LoVo (cell line): ENCODE measurements at regions not wholly inside any gene's neighbourhood (a gene's known extent, or its start where the extent isn't known, plus 50 kb on each side); places are given as distances from the start of the nearest gene placed in this dataset.
"Not testable (repeated sequence)": the region's sequence is repeated elsewhere in the genome, so short reads cannot be mapped to it uniquely, and the experiment has no call there.

Source experiments
- DNase-seq: peaks from one replicate; pipeline ENCODE4 v3.0.0-alpha.2; 2016; ENCODE audit warnings: low spot score

- DNase-seq = peak; percentile 46
Measured at GRCh38 chr5:100479079-100479688, 56.0 kb upstream of the FAM174A start.

GRCh38 chr5:100472091-100472490 is 63.1 kb upstream of the FAM174A start:
- DNase-seq = no peak

DNA sequence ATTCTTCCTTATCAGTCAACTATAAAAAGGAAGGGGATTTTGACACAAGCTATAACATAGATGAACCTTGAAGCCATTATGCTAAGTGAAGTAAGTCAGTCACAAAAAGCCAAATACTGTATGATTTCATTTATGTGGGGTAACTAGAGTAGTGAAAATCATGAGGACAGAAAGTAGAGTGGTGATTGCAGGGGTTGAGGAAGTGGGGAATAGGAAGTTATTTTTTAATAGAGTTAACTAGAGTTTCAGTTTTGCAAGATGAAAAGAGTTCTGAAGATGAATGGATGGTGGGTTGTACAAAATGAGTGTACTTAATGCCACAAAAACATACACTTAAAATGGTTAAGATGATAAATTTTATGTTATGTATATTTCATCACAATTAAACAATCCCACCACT is 65.4 kb upstream of the FAM174A start:
- DNase-seq = no peak

- DNase-seq = no peak
Measured at GRCh38 chr5:100464418-100464817, 70.8 kb upstream of the FAM174A start.

GRCh38 chr5:100456615-100457014 is 78.6 kb upstream of the FAM174A start:
- DNase-seq = no peak

- no peak for DNase-seq
Measured at GRCh38 chr5:100452126-100452525, 83.0 kb upstream of the FAM174A start.

- DNase-seq = no peak
Measured at GRCh38 chr5:100448111-100448528, 87.1 kb upstream of the FAM174A start.

- DNase-seq = no peak
Measured at GRCh38 chr5:100446879-100447430, 88.2 kb upstream of the FAM174A start.

GRCh38 chr5:100444961-100445360 is 90.2 kb upstream of the FAM174A start:
- DNase-seq = no peak

GRCh38 chr5:100434815-100435214 is 100.4 kb upstream of the FAM174A start:
- DNase-seq = no peak

DNA sequence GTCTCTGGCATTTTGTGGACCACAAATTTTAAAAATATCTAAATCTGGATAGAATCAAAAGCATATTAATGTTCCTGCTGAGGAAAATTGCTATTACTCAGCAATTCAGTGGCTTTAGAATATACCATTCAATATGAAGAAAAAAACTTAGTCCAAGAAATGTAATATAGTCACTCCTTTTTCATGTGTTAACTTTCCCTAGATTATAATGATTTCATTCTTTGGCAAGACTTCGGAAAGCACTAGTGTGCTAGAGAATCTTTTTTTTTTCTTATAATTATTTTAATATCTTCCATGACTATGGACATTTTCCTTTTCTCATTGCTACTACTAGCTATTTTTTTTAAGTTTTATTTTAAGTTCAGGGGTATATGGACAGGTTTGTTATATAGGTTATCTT is 102.4 kb upstream of the FAM174A start:
- no peak for DNase-seq

- peak; percentile 58 for DNase-seq
Measured at GRCh38 chr5:100430268-100431195, 104.6 kb upstream of the FAM174A start.

GRCh38 chr5:100424787-100425186 is 110.4 kb upstream of the FAM174A start:
- no peak for DNase-seq

DNA sequence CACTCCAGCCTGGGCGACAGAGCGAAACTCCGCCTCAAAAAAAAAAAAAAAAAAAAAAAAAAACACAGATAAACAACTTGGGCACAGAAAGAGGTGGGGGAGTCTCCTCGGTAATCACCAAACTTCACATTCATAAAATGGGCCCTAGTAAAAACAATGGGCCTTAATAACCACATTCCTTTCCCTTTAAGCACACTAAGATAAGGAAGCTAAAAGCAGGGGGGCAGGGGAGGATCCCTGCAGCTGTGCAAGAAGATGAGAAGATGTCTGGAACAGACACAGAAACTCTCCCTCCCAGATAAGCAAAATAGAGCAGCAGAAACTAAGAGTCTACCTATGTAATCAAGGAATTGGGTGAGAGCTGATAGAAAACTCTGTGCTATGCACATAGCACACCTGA is 111.2 kb upstream of the FAM174A start:
- no peak for DNase-seq

- DNase-seq = no peak
Measured at GRCh38 chr5:100423330-100423729, 111.8 kb upstream of the FAM174A start.

DNA sequence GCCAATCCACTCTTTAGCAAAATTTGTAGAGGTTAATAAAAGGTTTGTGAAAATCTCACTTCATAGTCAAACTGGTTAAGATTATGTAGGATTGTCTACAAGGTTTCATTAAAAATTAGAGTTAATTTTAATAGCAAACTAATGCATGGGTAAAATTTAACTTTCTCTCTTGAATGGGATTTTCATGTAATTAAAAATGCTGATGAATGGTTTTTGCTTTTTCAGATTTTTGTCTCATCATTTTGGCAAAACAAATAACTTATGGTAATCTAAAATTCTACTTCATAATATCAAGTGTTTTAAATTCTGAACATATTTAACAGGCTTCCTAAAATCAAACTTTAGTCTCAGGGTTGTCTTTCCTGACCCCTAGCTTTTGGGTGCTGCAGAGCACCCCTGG is 113.8 kb upstream of the FAM174A start:
- no peak for DNase-seq

GRCh38 chr5:100418231-100418630 is 116.9 kb upstream of the FAM174A start:
- DNase-seq = no peak

DNA sequence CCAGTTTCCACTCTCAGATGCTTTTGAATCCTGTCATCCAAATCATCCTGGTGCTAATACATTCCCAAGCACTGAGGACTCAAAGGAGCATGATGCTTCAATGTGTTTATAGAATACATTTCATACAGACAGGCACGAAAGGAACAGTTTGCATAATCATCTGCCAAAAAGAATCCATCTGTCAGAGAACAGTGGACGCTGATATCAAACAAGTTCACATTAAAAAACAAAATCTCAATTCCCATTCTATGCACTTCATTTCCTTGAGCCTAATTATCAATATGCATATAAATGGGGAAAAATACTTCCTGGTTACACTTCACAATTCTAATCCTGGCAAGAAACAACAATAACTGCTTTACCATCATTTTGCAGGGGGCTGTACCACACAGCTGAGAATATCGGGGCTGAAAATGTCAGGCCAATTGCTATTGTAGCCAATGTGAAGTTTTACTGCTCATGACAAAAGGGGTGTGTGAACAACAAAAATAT is 125.5 kb upstream of the FAM174A start:
- no peak for DNase-seq

GRCh38 chr5:100407053-100407452 is 128.1 kb upstream of the FAM174A start:
- no peak for DNase-seq

- no peak for DNase-seq
Measured at GRCh38 chr5:100406640-100407039, 128.5 kb upstream of the FAM174A start.

GRCh38 chr5:100402071-100402470 is 133.1 kb upstream of the FAM174A start:
- no peak for DNase-seq

GRCh38 chr5:100401149-100401548 is 134.0 kb upstream of the FAM174A start:
- DNase-seq = no peak

DNA sequence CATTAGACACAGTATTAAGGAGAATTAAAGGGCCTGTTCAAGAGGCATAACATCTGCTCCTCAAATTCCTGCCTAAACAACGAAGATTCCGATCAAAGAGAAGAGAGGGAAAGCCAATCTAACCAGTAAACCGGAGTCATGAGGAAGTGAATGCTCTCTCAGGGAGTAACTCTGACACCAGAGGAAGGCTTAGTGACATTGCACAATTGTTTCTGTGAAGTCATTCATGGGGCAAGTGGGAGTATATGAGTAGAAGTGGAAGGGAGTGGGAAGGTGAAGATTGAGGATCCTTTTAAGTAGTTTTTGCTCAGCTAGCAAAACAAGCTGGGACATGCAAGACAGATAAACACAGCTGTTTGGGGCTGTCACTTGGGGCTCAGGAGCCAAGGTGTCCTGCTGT is 136.4 kb upstream of the FAM174A start:
- not testable (repeated sequence) for DNase-seq
